HepG2 (cell line): ENCODE measurements at regions not wholly inside any gene's neighbourhood (a gene's known extent, or its start where the extent isn't known, plus 50 kb on each side); places are given as distances from the start of the nearest gene placed in this dataset.

Experiments
- ATAC-seq: fragments of 200-7000 bp; cut with Tn5 transposase; 3 replicates; pipeline ENCODE4 v1.9.1; 2020; ENCODE audit warnings: mild to moderate bottlenecking, moderate library complexity
- BruUV-seq: library from RNA; stranded (reverse); fragments of 400-500 nt; replicated peaks from 2 replicates; lab custom pipeline; 2021; lab: Mats Ljungman, UMichigan
- CTCF ChIA-PET: fragments of 300-600 bp; formaldehyde crosslinking; extraction: SDS; loops from one replicate; lab custom pipeline; 2021; ENCODE audit warnings: low total read pairs, inconsistent platforms, low intra/inter-chr PET ratio; lab: Yijun Ruan, JAX
- POLR2A ChIA-PET: fragments of 350-600 bp; sonication (Branson Sonifier 250); formaldehyde crosslinking; loops from one replicate; lab custom pipeline; 2020; ENCODE audit warnings: antibody characterized with exemption, inconsistent platforms; lab: Yijun Ruan, JAX
- DNase-seq: peaks from one replicate; pipeline ENCODE4 v3.0.0-alpha.2; 2015; ENCODE audit warnings: low spot score
- FAIRE-seq: peaks from 3 replicates; lab custom pipeline; 2011; peaks lifted over from hg19 to GRCh38; lab: Jason Lieb, UNC
- H2AFZ ChIP-seq: one replicate; pipeline ENCODE4 v1.6.1; 2011; ENCODE audit warnings: low read length, inconsistent platforms
- H3K27ac ChIP-seq: fragments of 300-600 bp; 3 replicates; pipeline ENCODE4 v1.8.0; 2011; ENCODE audit warnings: mixed run types, mild to moderate bottlenecking, mixed read lengths, low read length, inconsistent platforms; ENCODE audit not compliant: insufficient read depth; ENCODE audit errors: extremely low read length
- H3K27me3 ChIP-seq, 2 experiments: fragments of 200-600 bp in 1 of 2; 2 replicates in 1 of 2; 3 replicates in 1 of 2; pipeline versions ENCODE4 v1.6.0 to v1.8.0; 2011; ENCODE audit warnings: low read length in 2 of 2, mild to moderate bottlenecking in 2 of 2, moderate library complexity in 2 of 2, inconsistent platforms in 1 of 2; ENCODE audit not compliant: insufficient read depth in 2 of 2, control insufficient read depth in 1 of 2
- H3K36me3 ChIP-seq, 2 experiments: fragments of 200-600 bp in 1 of 2; replicated peaks in 1 of 2; 2 replicates in 1 of 2; 3 replicates in 1 of 2; pipeline versions ENCODE4 v1.5.1 to v1.8.0; 2011; ENCODE audit warnings: low read length in 2 of 2, inconsistent platforms in 1 of 2; ENCODE audit not compliant: insufficient read depth in 2 of 2, control insufficient read depth in 1 of 2
- H3K4me1 ChIP-seq: 2 replicates; pipeline ENCODE4 v1.5.1; 2012; ENCODE audit warnings: low read length, inconsistent platforms; ENCODE audit not compliant: insufficient read depth
- H3K4me2 ChIP-seq: 2 replicates; pipeline ENCODE4 v1.6.0; 2011; ENCODE audit warnings: low read depth, low read length, inconsistent platforms
- H3K4me3 ChIP-seq, 3 experiments: fragments of 200-600 bp in 1 of 3; sonication (generic), shearing (Covaris generic) in 1 of 3; replicated peaks in 1 of 3; 2 replicates each; pipeline ENCODE4 v1.5.1; 2011 to 2016; ENCODE audit warnings: low read length in 3 of 3, inconsistent platforms in 2 of 3, low read depth in 2 of 3, mild to moderate bottlenecking in 2 of 3, control low read depth in 1 of 3, mixed read lengths in 1 of 3; ENCODE audit not compliant: insufficient read depth in 1 of 3
- H3K79me2 ChIP-seq: one replicate; pipeline ENCODE4 v1.6.1; 2011; ENCODE audit warnings: low read length, inconsistent platforms; ENCODE audit not compliant: insufficient read depth
- H3K9ac ChIP-seq: 2 replicates; pipeline ENCODE4 v1.6.0; 2011; ENCODE audit warnings: mild to moderate bottlenecking, low read depth, low read length, inconsistent platforms; ENCODE audit not compliant: insufficient read depth
- H3K9me3 ChIP-seq: 2 replicates; pipeline ENCODE4 v1.5.1; 2012; ENCODE audit warnings: mild to moderate bottlenecking, low read length
- H4K20me1 ChIP-seq: 2 replicates; pipeline ENCODE4 v1.6.0; 2011; ENCODE audit warnings: inconsistent platforms, mild to moderate bottlenecking, low read length, moderate library complexity; ENCODE audit not compliant: insufficient read depth
- ASH2L ChIP-seq: fragments of 300-600, 200-600 bp; sonication (generic); IDR thresholded peaks from 2 replicates; pipeline ENCODE4 v1.7.0; 2017; ENCODE audit warnings: low read depth, mild to moderate bottlenecking, moderate library complexity, mixed read lengths, low read length; ENCODE audit not compliant: insufficient read length
- DBP ChIP-seq: sonication (generic); formaldehyde crosslinking; IDR thresholded peaks from 2 replicates; pipeline ENCODE4 v1.4.0; 2020; ENCODE audit warnings: missing genetic modification reagents; ENCODE audit errors: not compliant biosample characterization
- MAF1 ChIP-seq: sonication (generic); formaldehyde crosslinking; IDR thresholded peaks from 2 replicates; pipeline ENCODE4 v1.5.0; 2020; ENCODE audit warnings: missing genetic modification reagents, borderline replicate concordance
- MLLT10 ChIP-seq: sonication (generic); formaldehyde crosslinking; IDR thresholded peaks from 2 replicates; pipeline ENCODE4 v1.4.0; 2020; ENCODE audit warnings: missing genetic modification reagents
- MXD4 ChIP-seq: IDR thresholded peaks from 2 replicates; pipeline ENCODE4 v1.6.1; 2016; ENCODE audit warnings: mild to moderate bottlenecking, missing biosample characterization, missing genetic modification reagents
- ZNF318 ChIP-seq: sonication (generic); formaldehyde crosslinking; IDR thresholded peaks from 2 replicates; pipeline ENCODE4 v1.4.0; 2020; ENCODE audit warnings: mild to moderate bottlenecking, missing genetic modification reagents
- ZNF468 ChIP-seq: sonication (generic); formaldehyde crosslinking; IDR thresholded peaks from 2 replicates; pipeline ENCODE4 v1.8.0; 2022; ENCODE audit warnings: mild to moderate bottlenecking, moderate library complexity, missing genetic modification reagents
- ZNF710 ChIP-seq: sonication (generic); formaldehyde crosslinking; IDR thresholded peaks from 2 replicates; pipeline ENCODE4 v1.5.0; 2020; ENCODE audit warnings: mild to moderate bottlenecking, missing genetic modification reagents, borderline replicate concordance
- WGBS: methylation state at CpG from one replicate; pipeline ENCODE4 v1.1.6; 2017; ENCODE audit warnings: low lambda C conversion rate; 5-methylcytosine and 5-hydroxymethylcytosine counted together
- in situ Hi-C: cut with HindIII; loops from 2 replicates; pipeline ENCODE4 v1.10.0; 2017; ENCODE audit warnings: low pct_unique_long_range_greater_than_20kb; ENCODE audit not compliant: extremely low pct_ligation_motif_present
- intact Hi-C: fragments of 100-400 bp; cut with micrococcal nuclease; formaldehyde crosslinking; loops from one replicate; pipeline ENCODE4 v1.10.0; 2022; ENCODE audit not compliant: unreplicated experiment
- TF ChIP-seq, protein P1 (sequence below): sonication (generic); formaldehyde crosslinking; IDR thresholded peaks from 2 replicates; pipeline ENCODE4 v1.4.0; 2020; ENCODE audit warnings: missing genetic modification reagents

DNA sequence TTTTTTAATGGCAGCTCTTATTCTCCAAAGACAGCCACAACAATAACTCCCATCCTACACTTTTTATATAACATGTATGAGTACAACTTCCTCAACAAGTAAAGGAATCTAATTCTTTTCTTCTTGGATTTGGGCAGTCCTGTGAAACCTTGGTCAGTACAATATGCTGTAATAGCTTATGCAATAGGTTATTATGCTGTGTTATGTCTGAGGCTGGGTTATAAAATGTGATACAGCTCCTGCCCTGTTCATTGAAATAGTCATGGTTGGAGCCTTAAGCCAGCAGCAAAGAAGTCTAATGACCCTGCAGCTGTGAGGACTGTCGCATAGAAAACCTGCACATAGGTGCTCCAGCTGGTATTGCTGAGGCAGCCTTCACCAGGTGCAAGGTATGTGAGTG lies 215.8 kb upstream of the RASGEF1B start:
- Histone ChIP-seq H3K4me2 (no peak overlapping the region), H4K20me1 (no peaks in the 10 kb centered on the region), H3K27ac (no peak overlapping the region), H3K9ac (no peak overlapping the region), H3K4me3 (no peak overlapping the region), H2AFZ (no peak overlapping the region)
- POLR2A ChIA-PET = no interaction called here
- intact Hi-C loops = no loop called here
- no peak for DNase-seq
- 56% methylated on average over 1 of the region's 1 CpG for WGBS
- no peak for ATAC-seq
- TF ChIP-seq ZNF468 (CRISPR knock-in tag) (no peak), MXD4 (CRISPR knock-in tag) (no peak), DBP (CRISPR knock-in tag) (no peak), MLLT10 (CRISPR knock-in tag) (no peak), ZNF318 (CRISPR knock-in tag) (no peak), ZNF710 (CRISPR knock-in tag) (no peak), ASH2L (no peak), MAF1 (CRISPR knock-in tag) (no peak)
- TF ChIP-seq, protein P1, sequence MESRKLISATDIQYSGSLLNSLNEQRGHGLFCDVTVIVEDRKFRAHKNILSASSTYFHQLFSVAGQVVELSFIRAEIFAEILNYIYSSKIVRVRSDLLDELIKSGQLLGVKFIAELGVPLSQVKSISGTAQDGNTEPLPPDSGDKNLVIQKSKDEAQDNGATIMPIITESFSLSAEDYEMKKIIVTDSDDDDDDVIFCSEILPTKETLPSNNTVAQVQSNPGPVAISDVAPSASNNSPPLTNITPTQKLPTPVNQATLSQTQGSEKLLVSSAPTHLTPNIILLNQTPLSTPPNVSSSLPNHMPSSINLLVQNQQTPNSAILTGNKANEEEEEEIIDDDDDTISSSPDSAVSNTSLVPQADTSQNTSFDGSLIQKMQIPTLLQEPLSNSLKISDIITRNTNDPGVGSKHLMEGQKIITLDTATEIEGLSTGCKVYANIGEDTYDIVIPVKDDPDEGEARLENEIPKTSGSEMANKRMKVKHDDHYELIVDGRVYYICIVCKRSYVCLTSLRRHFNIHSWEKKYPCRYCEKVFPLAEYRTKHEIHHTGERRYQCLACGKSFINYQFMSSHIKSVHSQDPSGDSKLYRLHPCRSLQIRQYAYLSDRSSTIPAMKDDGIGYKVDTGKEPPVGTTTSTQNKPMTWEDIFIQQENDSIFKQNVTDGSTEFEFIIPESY (CRISPR knock-in tag) = no peak
- TF ChIP-seq, all 625 proteins: peak for 0
- FAIRE-seq = no peak
- no peaks in the 10 kb centered on the region for H3K36me3 ChIP-seq
- no peaks in the 10 kb centered on the region for H3K27me3 ChIP-seq
- in situ Hi-C loops = no loop called here
- H3K9me3 ChIP-seq = no peaks in the 10 kb centered on the region
- BruUV-seq = no TSS peak
- no peaks in the 10 kb centered on the region for H3K79me2 ChIP-seq
- CTCF ChIA-PET = no interaction called here
- H3K4me1 ChIP-seq = no peaks in the 10 kb centered on the region
